ENCODE measurements at regions not wholly inside any gene's neighbourhood (a gene's known extent, or its start where the extent isn't known, plus 50 kb on each side); places are given as distances from the start of the nearest gene placed in this dataset.

DNA sequence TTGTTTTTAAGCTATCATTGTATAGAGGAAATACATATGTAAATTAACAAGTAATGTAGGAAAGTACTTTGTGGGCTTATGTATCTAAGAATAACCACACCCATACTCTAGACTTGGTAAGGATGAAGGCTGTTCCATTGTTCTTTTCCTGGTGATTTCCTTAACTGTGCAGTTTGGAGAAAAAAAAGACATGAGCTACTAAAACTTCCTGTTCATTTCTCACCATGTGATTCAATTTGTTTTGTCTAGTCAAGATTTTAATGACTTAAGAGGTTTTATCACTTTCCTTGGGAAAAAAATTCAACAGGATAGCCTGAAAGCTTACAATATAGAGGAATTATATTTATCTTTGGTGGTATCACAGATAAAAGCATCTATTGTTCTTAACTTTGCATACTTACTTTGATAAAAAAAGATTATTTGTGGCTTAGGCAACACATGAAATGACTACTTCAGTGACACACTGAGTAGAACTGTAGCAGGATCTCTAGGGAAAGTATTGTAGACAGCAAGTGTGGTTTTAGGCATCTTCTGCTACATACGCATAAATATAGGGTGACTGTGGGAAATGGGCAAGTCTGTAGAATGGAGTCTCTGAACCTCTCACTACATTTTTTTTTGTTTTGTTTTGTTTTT, 80.3 kb downstream of the GJA1 start:
- Histone ChIP-seq H3K4me2 (ENCODE audit: insufficient read depth, low read length) (no peak overlapping the region), H3K9me3 (replicated peaks; ENCODE audit: control insufficient read depth, insufficient read depth, low read depth, low read length) (no peaks in the 10 kb centered on the region), H3K27ac (ENCODE audit: extremely low read depth, low read depth, low read length) (no peak overlapping the region), H4K20me1 (replicated peaks; ENCODE audit: control insufficient read depth, insufficient read depth, low read length) (no peaks in the 10 kb centered on the region), H2AFZ (ENCODE audit: low read depth, low read length) (no peak overlapping the region), H3K79me2 (ENCODE audit: control insufficient read depth, insufficient read depth, low read length) (no peaks in the 10 kb centered on the region), H3K27me3 (ENCODE audit: control insufficient read depth in 2 of 2, insufficient read depth in 2 of 2, low read length in 2 of 2) (no peaks in the 10 kb centered on the region), H3K9me1 (ENCODE audit: control insufficient read depth, insufficient read depth, low read length) (no peaks in the 10 kb centered on the region), H3K4me3 (no peak overlapping the region), H3K9ac (ENCODE audit: insufficient read depth in 1 of 2, low read depth in 2 of 2, low read length in 2 of 2) (no peak overlapping the region), H3K36me3 (ENCODE audit: control insufficient read depth, insufficient read depth, low read length) (no peaks in the 10 kb centered on the region), H3K4me1 (replicated peaks in 1 of 2; ENCODE audit: control insufficient read depth in 2 of 2, insufficient read depth in 2 of 2, low read length in 2 of 2) (no peaks in the 10 kb centered on the region)
- WGBS (ENCODE audit: insufficient coverage, low coverage, missing lambda C conversion rate), result 12% methylated on average over 1 of the region's 1 CpG
- CTCF ChIA-PET (ENCODE audit: low intra/inter-chr PET ratio), result interaction anchor here (0.5 kb wide), 1 partner anchor 15 kb away, joined by 4 read pairs; no protein-coding TSS in a partner anchor
- POLR2A ChIA-PET, result no interaction called here
- intact Hi-C loops (cut with micrococcal nuclease), result no loop called here
- FAIRE-seq (no peak), DNase-seq (ENCODE audit: extremely low read depth in 1 of 4, low spot score in 3 of 4) (no peak), ATAC-seq (no peak)
- in situ Hi-C loops (cut with MboI), result no loop called here
- BruUV-seq (replicated peaks), result no TSS peak
- TF ChIP-seq ESRRA (IDR thresholded peaks at IDR 0.05; ENCODE audit: borderline replicate concordance, low read depth) (no peak), ZBTB40 (IDR thresholded peaks at IDR 0.05) (no peak), ZBTB40 (CRISPR knock-in tag; IDR thresholded peaks at IDR 0.05) (no peak), SMARCC2 (IDR thresholded peaks at IDR 0.05; ENCODE audit: low read depth) (no peak), PHB2 (IDR thresholded peaks at IDR 0.05; ENCODE audit: low read depth) (no peak), ZNF311 (CRISPR knock-in tag; IDR thresholded peaks at IDR 0.05) (no peak)
- TF ChIP-seq, protein P1, sequence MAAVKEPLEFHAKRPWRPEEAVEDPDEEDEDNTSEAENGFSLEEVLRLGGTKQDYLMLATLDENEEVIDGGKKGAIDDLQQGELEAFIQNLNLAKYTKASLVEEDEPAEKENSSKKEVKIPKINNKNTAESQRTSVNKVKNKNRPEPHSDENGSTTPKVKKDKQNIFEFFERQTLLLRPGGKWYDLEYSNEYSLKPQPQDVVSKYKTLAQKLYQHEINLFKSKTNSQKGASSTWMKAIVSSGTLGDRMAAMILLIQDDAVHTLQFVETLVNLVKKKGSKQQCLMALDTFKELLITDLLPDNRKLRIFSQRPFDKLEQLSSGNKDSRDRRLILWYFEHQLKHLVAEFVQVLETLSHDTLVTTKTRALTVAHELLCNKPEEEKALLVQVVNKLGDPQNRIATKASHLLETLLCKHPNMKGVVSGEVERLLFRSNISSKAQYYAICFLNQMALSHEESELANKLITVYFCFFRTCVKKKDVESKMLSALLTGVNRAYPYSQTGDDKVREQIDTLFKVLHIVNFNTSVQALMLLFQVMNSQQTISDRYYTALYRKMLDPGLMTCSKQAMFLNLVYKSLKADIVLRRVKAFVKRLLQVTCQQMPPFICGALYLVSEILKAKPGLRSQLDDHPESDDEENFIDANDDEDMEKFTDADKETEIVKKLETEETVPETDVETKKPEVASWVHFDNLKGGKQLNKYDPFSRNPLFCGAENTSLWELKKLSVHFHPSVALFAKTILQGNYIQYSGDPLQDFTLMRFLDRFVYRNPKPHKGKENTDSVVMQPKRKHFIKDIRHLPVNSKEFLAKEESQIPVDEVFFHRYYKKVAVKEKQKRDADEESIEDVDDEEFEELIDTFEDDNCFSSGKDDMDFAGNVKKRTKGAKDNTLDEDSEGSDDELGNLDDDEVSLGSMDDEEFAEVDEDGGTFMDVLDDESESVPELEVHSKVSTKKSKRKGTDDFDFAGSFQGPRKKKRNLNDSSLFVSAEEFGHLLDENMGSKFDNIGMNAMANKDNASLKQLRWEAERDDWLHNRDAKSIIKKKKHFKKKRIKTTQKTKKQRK (IDR thresholded peaks at IDR 0.05; ENCODE audit: borderline replicate concordance, low read depth, low read length), result no peak
- TF ChIP-seq, protein P2, sequence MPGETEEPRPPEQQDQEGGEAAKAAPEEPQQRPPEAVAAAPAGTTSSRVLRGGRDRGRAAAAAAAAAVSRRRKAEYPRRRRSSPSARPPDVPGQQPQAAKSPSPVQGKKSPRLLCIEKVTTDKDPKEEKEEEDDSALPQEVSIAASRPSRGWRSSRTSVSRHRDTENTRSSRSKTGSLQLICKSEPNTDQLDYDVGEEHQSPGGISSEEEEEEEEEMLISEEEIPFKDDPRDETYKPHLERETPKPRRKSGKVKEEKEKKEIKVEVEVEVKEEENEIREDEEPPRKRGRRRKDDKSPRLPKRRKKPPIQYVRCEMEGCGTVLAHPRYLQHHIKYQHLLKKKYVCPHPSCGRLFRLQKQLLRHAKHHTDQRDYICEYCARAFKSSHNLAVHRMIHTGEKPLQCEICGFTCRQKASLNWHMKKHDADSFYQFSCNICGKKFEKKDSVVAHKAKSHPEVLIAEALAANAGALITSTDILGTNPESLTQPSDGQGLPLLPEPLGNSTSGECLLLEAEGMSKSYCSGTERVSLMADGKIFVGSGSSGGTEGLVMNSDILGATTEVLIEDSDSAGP (CRISPR knock-in tag; IDR thresholded peaks at IDR 0.05), result no peak

All from K562 (cell line).